Testis (tissue), 2 donors: ENCODE measurements at regions not wholly inside any gene's neighbourhood (a gene's known extent, or its start where the extent isn't known, plus 50 kb on each side); places are given as distances from the start of the nearest gene placed in this dataset.

Experiments used
- POLR2A ChIP-seq: fragments of 450-650 bp; IDR thresholded peaks from one replicate; pipeline ENCODE4 v1.6.1; 2017; ENCODE audit warnings: antibody characterized with exemption, mild to moderate bottlenecking, moderate library complexity
- TF ChIP-seq, protein P1 (sequence below), 3 experiments: fragments of 450-650 bp in 2 of 3; fragments of 200-600 bp in 1 of 3; sonication (generic) in 1 of 3; IDR thresholded peaks; one replicate each; pipeline ENCODE4 v1.5.1; 2016 to 2019; ENCODE audit warnings: antibody characterized with exemption in 3 of 3, mild to moderate bottlenecking in 2 of 3, moderate library complexity in 1 of 3

DNA sequence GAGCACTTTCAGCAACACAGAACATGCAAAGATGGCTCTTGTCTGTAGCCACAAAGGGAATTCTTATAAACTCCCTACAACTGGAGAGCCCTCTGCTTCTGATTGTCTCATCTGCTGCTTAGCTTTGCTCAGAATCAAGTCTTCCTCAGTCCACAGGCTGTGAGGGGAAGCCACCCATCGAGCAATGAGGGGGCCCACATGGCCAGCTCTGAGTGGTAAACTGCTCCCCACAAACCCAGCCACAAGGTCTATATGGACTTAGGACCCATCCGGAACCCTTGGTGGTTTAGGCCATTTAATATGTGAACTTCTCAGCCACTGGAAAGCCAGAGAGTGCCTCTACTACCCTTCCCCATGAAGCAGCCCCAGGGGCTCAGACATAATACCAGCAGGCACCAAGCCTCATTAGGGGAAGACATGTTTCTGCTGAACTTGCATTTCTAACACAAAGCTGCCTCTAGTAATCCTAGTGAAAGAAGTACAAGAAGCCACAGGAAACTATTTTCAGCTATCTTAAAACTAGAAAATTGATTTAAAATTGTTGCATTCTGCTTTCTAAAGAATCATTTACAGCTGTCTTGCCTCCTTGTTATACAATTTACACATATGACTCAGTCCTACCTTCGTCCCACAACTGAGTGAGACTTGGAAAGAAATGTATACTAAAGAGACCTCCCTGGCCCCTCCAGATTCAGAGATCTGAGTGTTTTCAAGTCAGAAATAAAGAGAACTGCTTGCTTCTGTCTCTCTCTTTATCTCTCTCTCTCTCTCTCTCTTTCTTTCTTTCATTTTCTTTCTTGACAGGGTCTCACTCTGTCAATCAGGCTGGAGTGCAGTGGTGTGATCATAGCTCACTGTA is 90.2 kb downstream of the ESM1 start:
- no peak for TF ChIP-seq POLR2A
- TF ChIP-seq, protein P1, sequence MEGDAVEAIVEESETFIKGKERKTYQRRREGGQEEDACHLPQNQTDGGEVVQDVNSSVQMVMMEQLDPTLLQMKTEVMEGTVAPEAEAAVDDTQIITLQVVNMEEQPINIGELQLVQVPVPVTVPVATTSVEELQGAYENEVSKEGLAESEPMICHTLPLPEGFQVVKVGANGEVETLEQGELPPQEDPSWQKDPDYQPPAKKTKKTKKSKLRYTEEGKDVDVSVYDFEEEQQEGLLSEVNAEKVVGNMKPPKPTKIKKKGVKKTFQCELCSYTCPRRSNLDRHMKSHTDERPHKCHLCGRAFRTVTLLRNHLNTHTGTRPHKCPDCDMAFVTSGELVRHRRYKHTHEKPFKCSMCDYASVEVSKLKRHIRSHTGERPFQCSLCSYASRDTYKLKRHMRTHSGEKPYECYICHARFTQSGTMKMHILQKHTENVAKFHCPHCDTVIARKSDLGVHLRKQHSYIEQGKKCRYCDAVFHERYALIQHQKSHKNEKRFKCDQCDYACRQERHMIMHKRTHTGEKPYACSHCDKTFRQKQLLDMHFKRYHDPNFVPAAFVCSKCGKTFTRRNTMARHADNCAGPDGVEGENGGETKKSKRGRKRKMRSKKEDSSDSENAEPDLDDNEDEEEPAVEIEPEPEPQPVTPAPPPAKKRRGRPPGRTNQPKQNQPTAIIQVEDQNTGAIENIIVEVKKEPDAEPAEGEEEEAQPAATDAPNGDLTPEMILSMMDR (IDR thresholded peaks at IDR 0.05) = no peak
